Left lung (tissue), 4 donors: ENCODE measurements at regions not wholly inside any gene's neighbourhood (a gene's known extent, or its start where the extent isn't known, plus 50 kb on each side); places are given as distances from the start of the nearest gene placed in this dataset.

Source experiments
- ATAC-seq: fragments of 200-7000 bp; cut with Tn5 transposase; one replicate; pipeline ENCODE4 v1.9.1; 2020; ENCODE audit warnings: moderate library complexity
- DNase-seq, 4 donors: peaks; one replicate each; pipeline ENCODE4 v3.0.0-alpha.2; 2013 to 2020
- H3K27ac ChIP-seq, 2 donors: fragments of 200-600 bp; sonication (generic) in 1 of 2; one replicate each; pipeline versions ENCODE4 v1.5.0 to v1.8.0; 2020 to 2021
- H3K27me3 ChIP-seq, 2 donors: fragments of 200-600 bp; sonication (generic) in 1 of 2; one replicate each; pipeline versions ENCODE4 v1.5.0 to v1.8.0; 2020 to 2021
- H3K36me3 ChIP-seq, 2 donors: fragments of 200-600 bp; sonication (generic) in 1 of 2; one replicate each; pipeline versions ENCODE4 v1.5.0 to v1.8.0; 2020 to 2021
- H3K4me1 ChIP-seq, 2 donors: fragments of 200-600 bp; one replicate each; pipeline ENCODE4 v1.8.0; 2021
- H3K4me3 ChIP-seq, 2 donors: fragments of 200-600 bp; sonication (generic) in 1 of 2; one replicate each; pipeline versions ENCODE4 v1.5.0 to v1.8.0; 2020 to 2021; ENCODE audit warnings: mild to moderate bottlenecking in 1 of 2
- H3K9me3 ChIP-seq, 2 donors: fragments of 200-600 bp; sonication (generic) in 1 of 2; one replicate each; pipeline versions ENCODE4 v1.5.0 to v1.8.0; 2020 to 2021
- CTCF ChIP-seq, 2 donors: fragments of 200-600 bp; sonication (generic) in 1 of 2; IDR thresholded peaks; one replicate each; pipeline versions ENCODE4 v1.5.0 to v1.8.0; 2021; ENCODE audit warnings: antibody characterized with exemption in 2 of 2
- intact Hi-C, 2 donors: fragments of 100-400 bp; cut with DNase I; formaldehyde crosslinking; loops; one replicate each; pipeline versions ENCODE4 v1.11.2 to v1.14.2; 2022
- donor health status: DM: no; HTN: yes; CAD: no.
- donor health status: DM: no; HTN: no; CAD: no.

- Histone ChIP-seq H3K9me3 (no peaks in the 10 kb centered on the region), H3K4me1 (peaks cover 0 to 34% of the 10 kb centered on the region in 2 donors), H3K36me3 (no peaks in the 10 kb centered on the region), H3K27me3 (no peaks in the 10 kb centered on the region), H3K4me3 (no peak overlapping the region), H3K27ac (no peak overlapping the region)
- intact Hi-C loops, result no loop called here
- peak; percentile 33 to 43 for TF ChIP-seq CTCF (IDR thresholded peaks at IDR 0.05)
- DNase-seq (peak in 2 of 4 donors; percentile 66), ATAC-seq (peak; percentile 72)
These were observed 57.8 kb upstream of the RAB18 start for GRCh38 chr10:27446091-27446918.

- intact Hi-C loops, result no loop called here
- no peaks in the 10 kb centered on the region for H3K36me3 ChIP-seq
- H3K27me3 ChIP-seq, result no peaks in the 10 kb centered on the region
- ATAC-seq (no peak), DNase-seq (no peak)
- no peak for TF ChIP-seq CTCF (IDR thresholded peaks at IDR 0.05)
- no peak overlapping the region for H3K27ac ChIP-seq
- no peak overlapping the region for H3K4me3 ChIP-seq
- peaks cover 0 to 29% of the 10 kb centered on the region in 2 donors for H3K4me1 ChIP-seq
- no peaks in the 10 kb centered on the region for H3K9me3 ChIP-seq
These were observed 59.0 kb upstream of the RAB18 start for GRCh38 chr10:27445070-27445469.

- no peak for TF ChIP-seq CTCF (IDR thresholded peaks at IDR 0.05)
- intact Hi-C loops, result no loop called here
- ATAC-seq (no peak), DNase-seq (no peak)
- Histone ChIP-seq H3K9me3 (no peaks in the 10 kb centered on the region), H3K27me3 (peaks cover 2 to 5% of the 10 kb centered on the region in 2 donors), H3K27ac (no peak overlapping the region), H3K4me3 (no peak overlapping the region), H3K4me1 (no peaks in the 10 kb centered on the region), H3K36me3 (no peaks in the 10 kb centered on the region)
These were observed 63.6 kb upstream of the RAB18 start for GRCh38 chr10:27440478-27440877.

GRCh38 chr10:27440021-27440420 is 64.1 kb upstream of the RAB18 start:
- Histone ChIP-seq H3K36me3 (no peaks in the 10 kb centered on the region), H3K4me3 (no peak overlapping the region), H3K27ac (no peak overlapping the region), H3K9me3 (no peaks in the 10 kb centered on the region), H3K27me3 (peaks cover 2 to 6% of the 10 kb centered on the region in 2 donors), H3K4me1 (no peaks in the 10 kb centered on the region)
- no peak for DNase-seq
- intact Hi-C loops, result no loop called here
- ATAC-seq, result no peak
- TF ChIP-seq CTCF (IDR thresholded peaks at IDR 0.05), result no peak

- Histone ChIP-seq H3K4me3 (no peak overlapping the region), H3K4me1 (no peaks in the 10 kb centered on the region), H3K27me3 (peaks cover 2 to 6% of the 10 kb centered on the region in 2 donors), H3K27ac (no peak overlapping the region), H3K9me3 (no peaks in the 10 kb centered on the region), H3K36me3 (no peaks in the 10 kb centered on the region)
- intact Hi-C loops, result no loop called here
- ATAC-seq (no peak), DNase-seq (no peak)
- TF ChIP-seq CTCF (IDR thresholded peaks at IDR 0.05), result no peak
These were observed 65.0 kb upstream of the RAB18 start for GRCh38 chr10:27439101-27439500.
